ENCODE measurements at regions not wholly inside any gene's neighbourhood (a gene's known extent, or its start where the extent isn't known, plus 50 kb on each side); places are given as distances from the start of the nearest gene placed in this dataset.

- Histone ChIP-seq H3K4me1 (replicated peaks in 1 of 2) (no peaks in the 10 kb centered on the region), H3K27ac (no peak overlapping the region), H3K27me3 (no peaks in the 10 kb centered on the region), H3K4me3 (no peak overlapping the region), H3K36me3 (replicated peaks in 1 of 2) (no peaks in the 10 kb centered on the region), H3K9me3 (replicated peaks in 1 of 3) (no peaks in the 10 kb centered on the region)
- 85 to 93% (median 89%) methylated on average over 2 of the region's 2 CpGs for WGBS, 4 donors
- TF ChIP-seq CTCF (IDR thresholded peaks at IDR 0.05): no peak
- intact Hi-C loops (cut with DNase I): no loop called here
- no peak for DNase-seq
Observed at GRCh38 chr5:19042106-19042505, 945.9 kb downstream of the CDH18 start.

GRCh38 chr5:19044311-19044710 is 943.7 kb downstream of the CDH18 start:
- intact Hi-C loops (cut with DNase I): no loop called here
- WGBS, 4 donors: 80 to 92% (median 81%) methylated on average over 3 of the region's 3 CpGs
- Histone ChIP-seq H3K36me3 (replicated peaks in 1 of 2) (no peaks in the 10 kb centered on the region), H3K4me3 (no peak overlapping the region), H3K27ac (no peak overlapping the region), H3K4me1 (replicated peaks in 1 of 2) (no peaks in the 10 kb centered on the region), H3K27me3 (no peaks in the 10 kb centered on the region), H3K9me3 (replicated peaks in 1 of 3) (no peaks in the 10 kb centered on the region)
- TF ChIP-seq CTCF (IDR thresholded peaks at IDR 0.05) (no peak), POLR2A (IDR thresholded peaks at IDR 0.05) (no peak)
- no peak for DNase-seq

GRCh38 chr5:19044931-19045695 is 942.9 kb downstream of the CDH18 start:
- H3K27ac ChIP-seq: no peak overlapping the region
- WGBS, 4 donors: 71 to 76% (median 73%) methylated on average over 5 to 7 of the region's 7 CpGs

GRCh38 chr5:19047277-19047676 is 940.7 kb downstream of the CDH18 start:
- Histone ChIP-seq H3K9me3 (replicated peaks in 1 of 3) (no peaks in the 10 kb centered on the region), H3K27me3 (no peaks in the 10 kb centered on the region), H3K36me3 (replicated peaks in 1 of 2) (no peaks in the 10 kb centered on the region), H3K4me1 (replicated peaks in 1 of 2) (no peaks in the 10 kb centered on the region), H3K4me3 (no peak overlapping the region), H3K27ac (no peak overlapping the region)
- WGBS, 4 donors: 93 to 95% (median 94%) methylated on average over 4 to 9 of the region's 9 CpGs
- intact Hi-C loops (cut with DNase I): no loop called here
- no peak for TF ChIP-seq POLR2A (IDR thresholded peaks at IDR 0.05)
- TF ChIP-seq CTCF (IDR thresholded peaks at IDR 0.05): no peak
- DNase-seq: no peak

More at GRCh38 chr5:19044931-19045695, 942.9 kb downstream of the CDH18 start:
- intact Hi-C loops (cut with DNase I): no loop called here
- Histone ChIP-seq H3K4me1 (replicated peaks in 1 of 2) (no peaks in the 10 kb centered on the region), H3K36me3 (replicated peaks in 1 of 2) (no peaks in the 10 kb centered on the region), H3K9me3 (replicated peaks in 1 of 3) (no peaks in the 10 kb centered on the region), H3K4me3 (no peak overlapping the region), H3K27me3 (no peaks in the 10 kb centered on the region)
- no peak for DNase-seq
- TF ChIP-seq POLR2A (IDR thresholded peaks at IDR 0.05) (no peak), CTCF (IDR thresholded peaks at IDR 0.05) (no peak)

Data from adrenal gland (tissue), 9 donors.